ENCODE measurements at regions not wholly inside any gene's neighbourhood (a gene's known extent, or its start where the extent isn't known, plus 50 kb on each side); places are given as distances from the start of the nearest gene placed in this dataset.

- no peaks in the 10 kb centered on the region; the same call in 1 of the 2 replicates for H3K36me3 ChIP-seq
- H3K9me3 ChIP-seq (replicated peaks) = peaks cover 3% of the 10 kb centered on the region
- no peak overlapping the region for H3K4me3 ChIP-seq
- no peak overlapping the region for H3K27ac ChIP-seq
- no peak for DNase-seq
- no peaks in the 10 kb centered on the region for H3K27me3 ChIP-seq
- peaks cover 7% of the 10 kb centered on the region for H3K4me1 ChIP-seq
Observed at GRCh38 chr2:9063023-9063606, 59.6 kb upstream of the MBOAT2 start.

- Histone ChIP-seq H3K27ac (no peak overlapping the region), H3K36me3 (no peaks in the 10 kb centered on the region), H3K9me3 (replicated peaks) (peaks cover under 1% of the 10 kb centered on the region), H3K4me1 (peaks cover 7% of the 10 kb centered on the region), H3K4me3 (no peak overlapping the region), H3K27me3 (no peaks in the 10 kb centered on the region)
- no peak for DNase-seq
Observed at GRCh38 chr2:9060819-9061218, 57.3 kb upstream of the MBOAT2 start.

- Histone ChIP-seq H3K4me1 (peaks cover 7% of the 10 kb centered on the region), H3K36me3 (no peaks in the 10 kb centered on the region), H3K27ac (no peak overlapping the region), H3K4me3 (no peak overlapping the region), H3K27me3 (no peaks in the 10 kb centered on the region), H3K9me3 (replicated peaks) (peaks cover 6% of the 10 kb centered on the region; the same call in 1 of the 2 replicates)
- DNase-seq = peak; percentile 55 to 73
Observed at GRCh38 chr2:9057939-9058761, 54.7 kb upstream of the MBOAT2 start.

GRCh38 chr2:9055471-9055870 is 52.0 kb upstream of the MBOAT2 start:
- Histone ChIP-seq H3K9me3 (replicated peaks) (peaks cover 6% of the 10 kb centered on the region; the same call in 1 of the 2 replicates), H3K27me3 (no peaks in the 10 kb centered on the region; the same call in 1 of the 2 replicates), H3K27ac (no peak overlapping the region), H3K4me3 (no peak overlapping the region), H3K36me3 (no peaks in the 10 kb centered on the region), H3K4me1 (peaks cover 7% of the 10 kb centered on the region)
- DNase-seq = no peak

GRCh38 chr2:9053534-9053931 is 50.0 kb upstream of the MBOAT2 start:
- Histone ChIP-seq H3K4me1 (peaks cover 12% of the 10 kb centered on the region), H3K36me3 (no peaks in the 10 kb centered on the region), H3K4me3 (no peak overlapping the region), H3K27ac (no peak overlapping the region), H3K27me3 (no peaks in the 10 kb centered on the region; the same call in 1 of the 2 replicates), H3K9me3 (replicated peaks) (peaks cover 6% of the 10 kb centered on the region; the same call in 1 of the 2 replicates)
- no peak for DNase-seq

All from SJCRH30 (cell line).